Occipital lobe (tissue), 1 donor: ENCODE measurements at regions not wholly inside any gene's neighbourhood (a gene's known extent, or its start where the extent isn't known, plus 50 kb on each side); places are given as distances from the start of the nearest gene placed in this dataset.

ENCODE experiments used
- DNase-seq: peaks from one replicate; lab custom pipeline; 2025; lab: John Stamatoyannopoulos, UW

DNA sequence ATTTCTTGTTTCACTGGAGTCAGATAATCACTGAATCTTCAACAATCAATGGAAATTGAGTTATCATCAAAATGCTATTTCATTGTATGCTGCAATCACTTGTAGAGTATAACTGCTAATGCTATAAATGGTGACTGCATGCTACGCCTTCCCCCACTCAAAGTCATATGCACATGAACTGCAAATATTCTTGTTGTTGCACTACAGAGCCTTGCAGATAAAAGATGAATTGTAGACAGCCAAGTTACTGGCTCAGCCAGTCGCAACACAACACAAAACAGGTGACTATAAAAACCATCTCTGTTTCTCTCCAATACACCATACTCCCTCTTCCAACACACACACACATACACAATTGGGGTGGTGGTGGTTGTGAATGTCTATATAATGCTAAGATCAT, 171.0 kb upstream of the HMGA2 start:
- no peak for DNase-seq

GRCh38 chr12:65653946-65654629, 170.2 kb upstream of the HMGA2 start:
- DNase-seq = no peak

- DNase-seq = no peak
These were observed 169.2 kb upstream of the HMGA2 start for GRCh38 chr12:65655074-65655493.

GRCh38 chr12:65656156-65656882, 168.0 kb upstream of the HMGA2 start:
- no peak for DNase-seq

- DNase-seq = no peak
These were observed 167.4 kb upstream of the HMGA2 start for GRCh38 chr12:65656891-65657351.

- DNase-seq = no peak
These were observed 166.6 kb upstream of the HMGA2 start for GRCh38 chr12:65657635-65658034.

- DNase-seq = no peak
These were observed 165.9 kb upstream of the HMGA2 start for GRCh38 chr12:65658360-65658759.

DNA sequence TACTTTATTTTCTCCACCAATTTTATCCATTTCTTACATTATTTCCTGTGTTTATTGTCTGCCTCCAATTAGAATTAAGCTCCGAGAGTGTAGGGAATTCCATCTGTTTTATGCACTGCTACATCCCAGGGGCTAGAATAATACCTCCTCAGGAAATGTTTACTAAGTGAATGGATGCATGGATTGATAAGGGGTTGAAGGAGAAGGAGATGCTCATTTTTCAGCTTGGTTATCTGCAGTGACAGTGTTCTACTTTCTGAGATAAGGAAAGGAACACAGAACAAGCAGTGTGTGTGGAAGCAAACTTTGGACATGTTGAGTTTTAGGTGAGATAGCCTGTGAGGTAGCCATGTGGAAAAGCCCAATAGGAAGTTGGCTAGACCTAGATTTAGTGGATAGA, 164.6 kb upstream of the HMGA2 start:
- no peak for DNase-seq

GRCh38 chr12:65660096-65660495, 164.2 kb upstream of the HMGA2 start:
- DNase-seq = no peak

DNA sequence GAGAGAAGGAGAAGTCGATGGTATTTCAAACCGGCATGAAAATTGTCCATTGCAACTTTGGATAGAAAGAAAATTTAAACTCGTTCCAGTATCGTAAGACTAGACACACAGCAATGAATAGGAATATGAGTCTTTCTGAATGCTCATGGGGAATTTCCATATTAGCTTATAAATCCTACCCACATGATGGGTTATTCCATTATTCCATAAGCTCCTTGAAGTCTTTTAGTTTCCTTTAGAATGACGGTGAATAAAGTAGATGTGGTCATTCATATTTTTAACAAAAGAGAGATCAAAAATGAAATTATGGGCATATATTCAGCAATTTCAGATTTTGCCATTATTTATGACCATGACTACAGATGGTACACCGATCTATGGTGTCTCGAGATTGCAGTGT, 163.4 kb upstream of the HMGA2 start:
- DNase-seq = no peak

- DNase-seq = no peak
These were observed 161.7 kb upstream of the HMGA2 start for GRCh38 chr12:65662590-65662989.

DNA sequence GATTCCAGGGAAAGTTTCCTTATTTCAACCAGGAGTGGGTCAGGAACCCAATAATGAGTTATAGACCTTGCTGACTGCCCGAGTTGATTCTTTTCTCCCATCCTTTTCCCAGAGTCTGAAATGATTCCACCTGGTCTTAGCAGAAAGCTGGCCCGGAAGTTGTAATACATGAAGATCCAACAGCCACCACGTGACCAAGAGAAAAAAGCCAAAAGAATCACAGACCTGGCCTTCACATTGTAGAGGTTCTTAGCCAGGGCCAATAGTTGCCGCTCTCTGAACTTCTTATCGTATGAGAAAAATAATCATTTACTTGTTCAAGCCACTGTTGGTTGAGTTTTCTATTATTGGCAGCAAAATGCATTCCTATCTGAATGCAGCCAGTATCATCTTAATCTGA, 161.2 kb upstream of the HMGA2 start:
- no peak for DNase-seq

DNA sequence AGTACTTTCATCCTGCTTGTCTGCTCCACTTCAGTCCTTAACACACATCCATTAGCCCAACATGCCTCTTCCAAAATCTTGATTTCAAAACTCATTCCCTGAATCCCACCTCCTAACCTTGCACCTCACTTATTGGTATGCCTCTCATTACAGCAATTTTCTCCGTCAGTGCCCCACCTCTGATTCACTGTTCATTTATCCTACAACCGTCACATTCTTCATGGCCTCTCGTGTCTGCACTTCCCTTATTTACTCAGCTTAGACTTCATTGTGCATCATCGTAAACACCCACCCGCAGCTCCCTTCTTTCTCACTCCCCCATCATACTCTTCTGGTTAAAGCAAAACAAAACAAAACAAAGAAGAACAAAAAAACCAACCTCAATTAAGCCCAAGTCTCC, 160.6 kb upstream of the HMGA2 start:
- no peak for DNase-seq

DNA sequence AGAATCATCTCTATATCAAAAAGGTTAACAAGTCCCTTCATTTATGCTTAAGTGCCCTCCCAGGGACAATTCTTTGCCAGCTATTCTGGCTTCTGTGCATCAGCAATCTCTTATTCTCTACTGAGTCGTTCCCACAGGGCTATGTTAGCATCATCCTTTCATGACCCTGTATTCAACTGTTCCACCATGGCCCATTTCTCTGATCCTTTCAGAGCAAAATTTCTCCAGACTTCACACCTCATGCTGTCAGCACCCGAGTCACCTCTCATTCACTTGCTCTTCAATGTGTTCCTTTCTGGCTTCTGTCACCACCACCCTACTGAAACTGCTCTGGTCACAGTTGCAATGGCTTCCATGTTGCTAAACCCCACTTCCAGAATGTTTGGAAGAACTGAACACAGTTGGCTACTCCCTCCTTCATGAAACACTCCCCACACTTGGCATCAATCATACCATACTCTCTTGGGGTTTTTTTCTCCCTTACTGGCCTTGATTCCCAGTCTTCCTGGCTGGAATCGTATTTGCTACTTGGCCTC, 159.5 kb upstream of the HMGA2 start:
- DNase-seq = no peak

- DNase-seq = no peak
These were observed 158.5 kb upstream of the HMGA2 start for GRCh38 chr12:65665817-65666216.

GRCh38 chr12:65666876-65667275, 157.4 kb upstream of the HMGA2 start:
- DNase-seq = no peak

DNA sequence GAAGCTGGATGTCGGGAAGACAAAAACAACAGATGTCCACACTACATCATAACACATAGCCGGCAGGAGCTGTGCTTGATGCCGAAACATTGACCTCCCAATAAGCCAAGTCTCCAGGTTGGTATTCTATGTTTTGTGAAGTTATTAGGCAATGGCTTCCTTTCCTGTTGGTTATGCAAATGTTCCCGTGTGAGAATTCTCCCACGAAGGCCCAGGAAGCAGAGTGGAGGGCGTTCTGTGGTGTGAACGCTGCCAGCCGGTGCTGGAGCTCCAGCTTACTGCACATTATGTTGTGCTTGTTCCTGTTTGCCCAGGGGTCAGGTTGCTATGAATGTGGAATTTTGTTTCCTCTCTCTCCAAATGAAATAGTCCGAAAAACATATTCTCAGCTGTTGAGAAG, 156.4 kb upstream of the HMGA2 start:
- DNase-seq = no peak

GRCh38 chr12:65668981-65669695, 155.1 kb upstream of the HMGA2 start:
- DNase-seq = no peak

DNA sequence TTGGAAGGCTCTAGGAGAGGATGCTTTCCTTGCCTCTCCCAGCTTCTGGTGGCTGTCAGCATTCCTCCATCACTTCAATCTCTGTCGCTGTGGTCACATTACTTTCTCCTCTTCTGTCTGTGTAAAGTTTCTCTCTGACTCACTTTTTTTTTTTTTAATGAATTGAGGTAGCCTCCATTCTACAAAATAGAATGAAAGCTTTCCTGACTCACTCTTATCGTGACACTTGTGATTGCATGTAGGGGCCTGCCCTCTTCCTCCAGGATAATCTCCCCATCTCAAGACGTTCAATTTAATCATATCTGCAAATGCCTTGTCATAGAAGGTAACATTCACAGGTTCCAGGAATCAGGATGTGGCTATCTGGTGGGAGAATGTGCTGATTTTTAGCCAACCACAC, 153.5 kb upstream of the HMGA2 start:
- DNase-seq = no peak

DNA sequence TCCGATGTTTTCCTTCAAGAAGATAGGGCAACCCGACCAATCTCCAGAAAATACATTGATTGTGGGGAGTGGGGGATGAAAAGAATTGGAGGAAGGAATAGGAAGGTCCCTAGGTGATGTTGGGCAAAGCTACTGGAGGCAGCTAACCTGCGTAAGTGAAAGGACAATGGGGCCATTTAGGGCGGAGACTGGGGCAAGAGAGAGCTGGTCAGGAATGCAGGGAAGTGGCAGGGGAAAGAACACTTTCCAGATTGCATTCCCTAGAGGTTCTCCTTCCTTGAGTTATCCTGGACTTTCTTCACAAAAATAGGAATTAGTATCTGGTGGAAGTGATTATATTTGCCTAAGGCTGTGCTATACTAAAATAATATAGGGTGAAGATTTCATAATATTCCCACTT, 151.8 kb upstream of the HMGA2 start:
- DNase-seq = no peak

DNA sequence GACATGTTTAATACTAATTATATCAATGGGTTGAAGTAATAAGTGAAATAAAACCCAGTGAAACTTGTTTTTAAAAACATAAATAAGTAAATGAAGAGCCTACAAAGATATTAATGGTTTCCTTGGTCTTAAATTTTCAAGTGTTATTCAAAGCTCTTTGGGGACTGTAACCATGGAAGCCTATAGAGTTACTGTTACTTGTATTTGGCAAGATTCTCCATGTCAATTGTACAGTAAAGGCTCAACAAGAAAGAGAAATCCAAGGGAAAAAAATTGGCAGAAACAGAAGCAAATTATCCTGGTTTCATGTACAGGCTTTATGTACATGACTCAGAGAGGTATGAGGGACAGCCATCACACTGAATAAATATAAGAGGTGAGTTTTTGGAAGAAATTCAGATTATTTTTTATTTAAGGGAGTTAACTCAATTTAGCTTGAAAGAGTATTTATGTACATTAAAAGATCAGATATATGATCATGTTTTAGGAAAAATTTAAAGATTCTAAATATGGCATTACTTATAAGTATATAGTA, 151.1 kb upstream of the HMGA2 start:
- DNase-seq = no peak

DNA sequence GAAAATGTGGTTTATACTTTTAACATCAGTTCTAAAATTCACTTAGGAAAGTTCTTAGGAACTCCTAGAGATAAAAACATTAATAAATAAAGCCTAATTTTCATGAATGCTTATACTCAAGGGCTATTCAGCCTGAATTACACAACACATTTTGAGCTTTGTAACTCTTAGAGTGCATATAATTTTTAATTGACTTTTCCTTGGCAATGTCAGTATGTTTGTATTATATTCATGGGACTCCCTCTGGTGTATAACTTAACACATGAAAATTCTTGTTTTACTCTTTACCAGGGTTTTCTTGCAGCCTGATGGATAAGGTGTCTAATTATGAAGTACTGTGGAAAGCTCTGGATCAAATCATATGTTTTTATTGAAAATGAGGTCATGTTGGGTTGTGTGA, 150.6 kb upstream of the HMGA2 start:
- no peak for DNase-seq
